Left cardiac atrium (tissue), 4 donors: ENCODE measurements at regions not wholly inside any gene's neighbourhood (a gene's known extent, or its start where the extent isn't known, plus 50 kb on each side); places are given as distances from the start of the nearest gene placed in this dataset.

ENCODE experiments used
- ATAC-seq, 2 donors: fragments of 200-7000 bp; cut with Tn5 transposase; one replicate each; pipeline ENCODE4 v1.9.1; 2020; ENCODE audit warnings: mild to moderate bottlenecking in 2 of 2, moderate library complexity in 2 of 2
- DNase-seq: peaks from one replicate; pipeline ENCODE4 v3.0.0-alpha.2; 2020
- intact Hi-C, 2 donors: fragments of 100-400 bp; cut with DNase I; formaldehyde crosslinking; loops; one replicate each; pipeline versions ENCODE4 v1.14.1 to v1.15.1; 2022 to 2023
- donor health status: DM: no; HTN: yes; CAD: no.
- donor health status: DM: no; HTN: yes; CAD: no; lungs with severe emphysema.
- donor health status: DM: yes; HTN: yes; CAD: no.
- donor health status: Dilated cardiomyopathy.

- no peak for DNase-seq
- ATAC-seq: no peak
- intact Hi-C loops: no loop called here
Observed at GRCh38 chr1:47674189-47674588, 236.3 kb downstream of the FOXD2 start.

- no peak for DNase-seq
- ATAC-seq: no peak
- intact Hi-C loops: no loop called here
Observed at GRCh38 chr1:47675047-47675675, 237.3 kb downstream of the FOXD2 start.

- ATAC-seq (no peak), DNase-seq (no peak)
- intact Hi-C loops: no loop called here
Observed at GRCh38 chr1:47675721-47676120, 237.9 kb downstream of the FOXD2 start.

- no peak for ATAC-seq
- intact Hi-C loops: no loop called here
Observed at GRCh38 chr1:47676311-47677054, 238.6 kb downstream of the FOXD2 start.

GRCh38 chr1:47677241-47677940 is 239.5 kb downstream of the FOXD2 start:
- no peak for ATAC-seq
- DNase-seq: no peak
- intact Hi-C loops: no loop called here

More at GRCh38 chr1:47676311-47677054, 238.6 kb downstream of the FOXD2 start:
- DNase-seq: no peak

- DNase-seq: no peak
- intact Hi-C loops: no loop called here
- ATAC-seq: no peak
Observed at GRCh38 chr1:47678464-47678980, 240.7 kb downstream of the FOXD2 start.

GRCh38 chr1:47679301-47679791 is 241.5 kb downstream of the FOXD2 start:
- DNase-seq: no peak
- intact Hi-C loops: no loop called here
- ATAC-seq: peak; percentile 41 to 44

- intact Hi-C loops: no loop called here
Observed at GRCh38 chr1:47679826-47680225, 242.0 kb downstream of the FOXD2 start.

GRCh38 chr1:47680815-47681475 is 243.1 kb downstream of the FOXD2 start:
- intact Hi-C loops: no loop called here
- DNase-seq (no peak), ATAC-seq (no peak)

More at GRCh38 chr1:47679826-47680225, 242.0 kb downstream of the FOXD2 start:
- ATAC-seq (no peak), DNase-seq (no peak)

GRCh38 chr1:47681735-47682134 is 243.9 kb downstream of the FOXD2 start:
- no peak for ATAC-seq
- no peak for DNase-seq
- intact Hi-C loops: no loop called here

- ATAC-seq: no peak
- intact Hi-C loops: no loop called here
- no peak for DNase-seq
Observed at GRCh38 chr1:47682198-47682597, 244.4 kb downstream of the FOXD2 start.

- intact Hi-C loops: no loop called here
- ATAC-seq: no peak
- no peak for DNase-seq
Observed at GRCh38 chr1:47682786-47683350, 245.0 kb downstream of the FOXD2 start.

GRCh38 chr1:47683401-47683800 is 245.6 kb downstream of the FOXD2 start:
- DNase-seq: no peak
- no peak for ATAC-seq
- intact Hi-C loops: no loop called here

- ATAC-seq: no peak
- DNase-seq: no peak
- intact Hi-C loops: no loop called here
Observed at GRCh38 chr1:47684518-47684917, 246.7 kb downstream of the FOXD2 start.

GRCh38 chr1:47684964-47685762 is 247.3 kb downstream of the FOXD2 start:
- intact Hi-C loops: no loop called here
- no peak for DNase-seq
- ATAC-seq: peak in 1 of 2 donors; percentile 46

GRCh38 chr1:47685763-47686066 is 247.9 kb downstream of the FOXD2 start:
- DNase-seq (no peak), ATAC-seq (no peak)
- intact Hi-C loops: no loop called here

GRCh38 chr1:47686731-47687630 is 249.1 kb downstream of the FOXD2 start:
- DNase-seq: no peak
- intact Hi-C loops: no loop called here
- no peak for ATAC-seq
